B cell (primary cell): ENCODE measurements at regions not wholly inside any gene's neighbourhood (a gene's known extent, or its start where the extent isn't known, plus 50 kb on each side); places are given as distances from the start of the nearest gene placed in this dataset.

Experiments used
- ATAC-seq: fragments of 200-7000 bp; cut with Tn5 transposase; one replicate; pipeline ENCODE4 v1.10.0; 2021; ENCODE audit warnings: low read depth, mild to moderate bottlenecking, moderate number of reproducible peaks, moderate library complexity
- CTCF ChIA-PET: fragments of 350-600 bp; sonication (Branson Sonifier 250); formaldehyde crosslinking; loops from one replicate; lab custom pipeline; 2021; ENCODE audit warnings: antibody characterized with exemption, inconsistent platforms; lab: Charles Lee
- POLR2A ChIA-PET: fragments of 350-600 bp; sonication (Branson Sonifier 250); formaldehyde crosslinking; loops from one replicate; lab custom pipeline; 2021; ENCODE audit warnings: antibody characterized with exemption; lab: Charles Lee
- DNase-seq: peaks from one replicate; pipeline ENCODE4 v3.0.0; 2013
- H2AFZ ChIP-seq: 2 replicates; pipeline ENCODE4 v1.6.1; 2012; ENCODE audit warnings: mild to moderate bottlenecking, low read depth, low read length; ENCODE audit not compliant: insufficient read depth, poor library complexity, severe bottlenecking
- H3K27ac ChIP-seq, 2 donors: 1 replicate in 1 of 2; 2 replicates in 1 of 2; pipeline ENCODE4 v1.5.1; 2012 to 2013; ENCODE audit warnings: low read length in 2 of 2, mild to moderate bottlenecking in 2 of 2, moderate library complexity in 1 of 2
- H3K27me3 ChIP-seq, 4 experiments: fragments of 200-600 bp in 1 of 4; sonication (generic) in 1 of 4; replicated peaks in 1 of 4; 1 replicate in 2 of 4; 2 replicates in 2 of 4; pipeline versions ENCODE4 v1.6.1 to v1.7.0; 2013 to 2016; ENCODE audit warnings: low read length in 3 of 4, mild to moderate bottlenecking in 2 of 4, mixed read lengths in 1 of 4, moderate library complexity in 1 of 4; ENCODE audit not compliant: insufficient read depth in 4 of 4, control insufficient read depth in 3 of 4; ENCODE audit errors: control extremely low read depth in 1 of 4
- H3K36me3 ChIP-seq, 2 experiments: replicated peaks in 1 of 2; 1 replicate in 1 of 2; 2 replicates in 1 of 2; pipeline versions ENCODE4 v1.6.1 to v1.7.1; 2013; ENCODE audit warnings: low read length in 1 of 2; ENCODE audit not compliant: insufficient read depth in 2 of 2, control insufficient read depth in 1 of 2; ENCODE audit errors: control extremely low read depth in 1 of 2, extremely low read depth in 1 of 2
- H3K4me1 ChIP-seq, 2 donors: fragments of 200-600 bp in 1 of 2; sonication (generic) in 1 of 2; 1 replicate in 1 of 2; 2 replicates in 1 of 2; pipeline versions ENCODE4 v1.5.1 to v1.6.1; 2013 to 2017; ENCODE audit warnings: low read length in 2 of 2; ENCODE audit not compliant: control insufficient read depth in 2 of 2, insufficient read depth in 2 of 2
- H3K4me2 ChIP-seq: replicated peaks from 2 replicates; pipeline ENCODE3; 2012; ENCODE audit warnings: mild to moderate bottlenecking, low read depth, low read length; ENCODE audit not compliant: poor library complexity, severe bottlenecking
- H3K4me3 ChIP-seq, 5 experiments: fragments of 200-600 bp in 1 of 5; sonication (generic) in 1 of 5; 1 replicate in 3 of 5; 2 replicates in 2 of 5; pipeline versions ENCODE4 v1.5.1 to v1.7.0; 2011 to 2016; ENCODE audit warnings: low read length in 4 of 5, mild to moderate bottlenecking in 4 of 5, low read depth in 2 of 5, control low read depth in 1 of 5, moderate library complexity in 1 of 5; ENCODE audit not compliant: insufficient read depth in 1 of 5; ENCODE audit errors: control extremely low read depth in 1 of 5, extremely low read depth in 1 of 5
- H3K79me2 ChIP-seq: fragments of 200-600 bp; sonication (generic); one replicate; pipeline ENCODE4 v1.6.0; 2016; ENCODE audit warnings: low read length; ENCODE audit not compliant: control insufficient read depth, insufficient read depth
- H3K9ac ChIP-seq: fragments of 200-600 bp; sonication (generic); 2 replicates; pipeline ENCODE4 v1.6.1; 2017; ENCODE audit warnings: mild to moderate bottlenecking, low read length, moderate library complexity
- H3K9me3 ChIP-seq, 3 donors: one replicate each; pipeline versions ENCODE4 v1.6.1 to v1.7.1; 2013; ENCODE audit warnings: low read length in 2 of 3; ENCODE audit not compliant: control insufficient read depth in 2 of 3, insufficient read depth in 1 of 3; ENCODE audit errors: control extremely low read depth in 1 of 3
- H4K20me1 ChIP-seq: 2 replicates; pipeline ENCODE4 v1.6.0; 2012; ENCODE audit warnings: mild to moderate bottlenecking, low read length; ENCODE audit not compliant: insufficient read depth, control insufficient read depth, poor library complexity, severe bottlenecking
- H3K27ac Mint-ChIP-seq: one replicate; pipeline ENCODE4 v1.8.0; 2021; ENCODE audit warnings: mixed read lengths
- H3K27me3 Mint-ChIP-seq: one replicate; pipeline ENCODE4 v1.8.0; 2021; ENCODE audit warnings: mixed read lengths
- H3K4me1 Mint-ChIP-seq: one replicate; pipeline ENCODE4 v1.8.0; 2021; ENCODE audit warnings: mixed read lengths
- H3K4me3 Mint-ChIP-seq: one replicate; pipeline ENCODE4 v1.8.0; 2021; ENCODE audit warnings: mixed read lengths
- H3K9me3 Mint-ChIP-seq: one replicate; pipeline ENCODE4 v1.8.0; 2022; ENCODE audit warnings: mixed read lengths; ENCODE audit not compliant: insufficient read depth
- CTCF ChIP-seq: fragments of 200-600 bp; IDR thresholded peaks from one replicate; pipeline ENCODE4 v1.8.0; 2022; ENCODE audit warnings: antibody characterized with exemption, mild to moderate bottlenecking
- EZH2 ChIP-seq: IDR thresholded peaks from 2 replicates; pipeline ENCODE4 v1.6.1; 2012; ENCODE audit warnings: borderline replicate concordance, low read depth, mild to moderate bottlenecking, moderate library complexity, low read length; ENCODE audit not compliant: insufficient read depth, poor library complexity, severe bottlenecking
- WGBS: methylation state at CpG from one replicate; pipeline ENCODE4 v1.1.5; 2013; ENCODE audit warnings: missing lambda C conversion rate; ENCODE audit not compliant: insufficient coverage; 5-methylcytosine and 5-hydroxymethylcytosine counted together
- intact Hi-C: fragments of 100-400 bp; cut with micrococcal nuclease; formaldehyde crosslinking; loops from one replicate; pipeline ENCODE4 v1.10.0; 2022

- H3K79me2 ChIP-seq: no peaks in the 10 kb centered on the region
- TF ChIP-seq CTCF: no peak
- no peak for TF ChIP-seq EZH2
- POLR2A ChIA-PET: no interaction called here
- H3K27ac ChIP-seq: no peak overlapping the region
- H3K4me3 ChIP-seq: no peak overlapping the region
- WGBS: no CpG with 5 or more reads among the region's 5 CpGs
- H3K27me3 Mint-ChIP-seq: no peaks in the 10 kb centered on the region
- no peaks in the 10 kb centered on the region for H3K4me1 Mint-ChIP-seq
- CTCF ChIA-PET: no interaction called here
- H3K4me2 ChIP-seq: no peak overlapping the region
- intact Hi-C loops: no loop called here
- H3K9me3 ChIP-seq: no peaks in the 10 kb centered on the region
- no peaks in the 10 kb centered on the region for H3K27me3 ChIP-seq
- no peak overlapping the region for H3K4me3 Mint-ChIP-seq
- no peak overlapping the region for H3K9ac ChIP-seq
- no peak overlapping the region for H3K27ac Mint-ChIP-seq
- H3K4me1 ChIP-seq: no peaks in the 10 kb centered on the region
- no peaks in the 10 kb centered on the region for H4K20me1 ChIP-seq
- DNase-seq: no peak
- no peaks in the 10 kb centered on the region for H3K36me3 ChIP-seq
- H3K9me3 Mint-ChIP-seq: no peaks in the 10 kb centered on the region
- no peak overlapping the region for H2AFZ ChIP-seq
- no peak for ATAC-seq
Observed at GRCh38 chr13:104491916-104492315, 1425.7 kb upstream of the SLC10A2 start.

DNA sequence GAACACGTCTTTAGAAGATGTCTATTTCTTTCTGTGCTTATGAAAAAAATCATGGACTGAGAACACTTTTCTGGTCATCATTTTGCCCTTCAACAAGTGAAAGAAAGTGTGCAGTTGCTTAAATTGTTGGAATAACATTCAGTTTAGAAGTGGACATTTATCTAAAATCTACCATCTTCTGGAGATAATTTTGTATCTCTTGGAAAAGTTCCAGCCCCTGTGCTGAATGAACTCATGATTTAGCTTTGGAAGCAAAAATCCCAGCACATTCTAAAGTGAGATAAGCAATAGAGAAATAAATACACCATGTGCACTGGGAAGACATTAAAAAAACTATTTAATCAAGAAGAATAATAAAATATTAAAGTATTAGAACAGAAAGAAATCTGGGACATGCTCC lies 1420.8 kb upstream of the SLC10A2 start:
- Histone ChIP-seq H3K4me3 (no peak overlapping the region), H3K9me3 (peaks cover 0 to 1% (median 0%) of the 10 kb centered on the region in 3 donors), H3K79me2 (no peaks in the 10 kb centered on the region), H4K20me1 (no peaks in the 10 kb centered on the region), H3K9ac (no peak overlapping the region), H2AFZ (no peak overlapping the region), H3K4me2 (no peak overlapping the region), H3K27me3 (no peaks in the 10 kb centered on the region), H3K27ac (no peak overlapping the region), H3K4me1 (no peaks in the 10 kb centered on the region), H3K36me3 (no peaks in the 10 kb centered on the region)
- Mint-ChIP-seq H3K27me3 (no peaks in the 10 kb centered on the region), H3K4me1 (no peaks in the 10 kb centered on the region), H3K4me3 (no peak overlapping the region), H3K27ac (no peak overlapping the region), H3K9me3 (no peaks in the 10 kb centered on the region)
- ATAC-seq: no peak
- no peak for DNase-seq
- no peak for TF ChIP-seq CTCF
- no peak for TF ChIP-seq EZH2
- intact Hi-C loops: no loop called here
- POLR2A ChIA-PET: no interaction called here
- WGBS: 100% methylated on average over 1 of the region's 1 CpG
- CTCF ChIA-PET: no interaction called here
